HG03159 (cell line): ENCODE measurements at regions not wholly inside any gene's neighbourhood (a gene's known extent, or its start where the extent isn't known, plus 50 kb on each side); places are given as distances from the start of the nearest gene placed in this dataset.
"Not testable (repeated sequence)": the region's sequence is repeated elsewhere in the genome, so short reads cannot be mapped to it uniquely, and the experiment has no call there.

ENCODE experiments used
- ATAC-seq: cut with Tn5 transposase; IDR thresholded peaks from one replicate; pipeline ENCODE4 v1.9.1; 2021; ENCODE audit warnings: mild to moderate bottlenecking, moderate library complexity; ENCODE audit not compliant: unreplicated experiment

DNA sequence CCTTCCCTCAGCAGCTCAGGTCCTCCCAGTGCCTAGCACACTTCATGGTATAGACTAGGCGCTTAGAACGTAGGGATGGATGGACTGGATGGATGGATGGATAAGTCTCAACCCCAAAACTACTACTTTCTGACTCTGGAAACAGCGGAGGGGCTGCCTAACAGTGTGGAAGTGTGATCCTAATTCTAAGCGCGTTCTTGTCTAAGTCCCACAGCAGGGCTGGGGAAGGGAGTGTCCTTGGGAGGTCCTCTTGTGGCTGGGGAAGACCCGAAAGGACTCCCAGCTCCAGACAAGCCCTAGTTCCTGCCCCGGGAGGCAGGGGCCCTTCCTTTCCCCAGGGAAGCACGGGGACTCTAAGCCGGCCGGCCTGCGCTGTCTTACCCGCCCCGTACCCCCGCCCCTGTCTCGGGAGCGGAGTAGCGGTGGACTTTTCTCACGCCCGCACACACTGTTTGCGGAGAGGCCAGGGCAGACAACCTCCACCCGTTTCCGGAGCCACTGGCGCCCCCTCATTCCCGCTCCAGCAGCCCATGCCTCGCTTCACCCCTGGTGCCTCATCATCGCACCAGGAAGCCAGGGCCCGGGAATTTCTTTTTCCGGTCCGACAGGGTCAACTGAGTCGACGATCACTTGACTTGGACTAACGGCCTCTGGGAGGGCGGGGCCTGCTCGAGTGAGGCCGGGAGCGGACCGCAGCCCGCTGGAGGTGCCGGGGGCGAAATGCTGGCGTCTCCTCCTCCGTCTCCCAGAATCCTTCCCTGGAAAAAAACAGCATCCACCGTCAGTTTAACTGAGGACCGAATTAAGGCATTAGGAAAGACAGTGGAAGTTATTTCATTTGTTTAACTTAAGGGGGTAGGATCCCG, 133.3 kb downstream of the TBC1D2B start:
- ATAC-seq = no peak

DNA sequence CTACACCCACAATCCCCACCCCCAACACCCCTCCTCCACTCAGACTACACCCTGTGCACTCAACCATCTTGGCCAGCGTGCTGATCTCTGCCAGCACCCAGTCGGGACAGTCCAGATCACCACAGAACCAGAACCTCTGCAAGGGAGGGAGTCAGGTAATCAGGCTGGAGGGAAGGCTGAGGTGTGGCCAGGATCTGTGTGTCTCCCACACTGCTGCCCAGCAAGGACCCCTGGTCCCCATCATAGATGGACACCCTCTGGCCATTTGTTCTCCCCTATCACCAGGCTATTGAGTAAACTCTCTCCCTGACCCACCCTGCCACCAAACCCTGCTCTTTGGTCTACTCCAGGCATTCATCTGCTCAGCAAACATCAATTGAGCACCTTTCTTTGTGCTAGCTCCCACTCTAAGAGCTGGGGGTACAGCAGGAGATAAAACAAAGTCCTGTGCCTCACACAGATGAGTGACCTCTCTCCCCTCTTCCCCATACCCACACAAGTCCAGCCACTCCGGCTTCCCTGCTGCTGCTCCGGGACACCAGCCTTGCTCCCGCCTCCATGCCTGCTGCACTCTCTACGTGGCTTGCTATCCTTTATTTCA, 134.8 kb downstream of the TBC1D2B start:
- ATAC-seq = no peak

DNA sequence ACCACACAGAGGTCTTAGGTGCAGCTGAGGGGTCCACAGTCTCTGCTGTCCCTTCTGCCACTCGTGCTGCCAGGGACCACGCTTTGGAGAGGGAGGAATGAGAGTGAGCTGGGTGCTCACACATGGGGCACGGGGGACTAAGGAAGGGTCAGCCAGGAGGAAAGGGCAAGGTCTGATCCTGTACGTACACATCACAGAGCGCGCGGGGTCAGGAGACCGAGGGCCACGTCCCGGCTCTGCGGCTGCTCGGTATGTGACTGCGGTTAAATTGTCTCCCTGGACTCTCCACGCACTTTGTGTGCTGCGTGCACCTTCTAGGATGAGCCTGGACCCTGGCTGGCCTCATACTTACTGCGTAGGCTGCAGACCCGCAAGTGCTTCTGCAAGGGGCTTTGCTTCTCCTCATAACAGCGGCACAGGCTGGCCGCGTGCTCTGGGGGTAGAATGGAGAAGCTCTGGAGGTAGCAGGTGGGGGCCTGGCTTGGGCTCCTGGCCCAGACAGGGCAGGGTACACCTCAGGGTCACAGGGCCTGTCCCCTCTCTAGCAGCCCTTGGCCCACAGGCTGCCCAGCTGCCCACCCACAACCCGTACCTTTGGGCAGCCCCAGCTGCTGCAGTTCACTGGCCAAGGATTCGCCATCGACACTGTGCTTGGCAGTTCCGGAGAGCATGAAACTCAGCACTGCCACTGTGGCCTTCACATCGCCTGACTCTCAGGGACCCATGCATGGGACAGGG, 136.3 kb downstream of the TBC1D2B start:
- ATAC-seq = not testable (repeated sequence)

DNA sequence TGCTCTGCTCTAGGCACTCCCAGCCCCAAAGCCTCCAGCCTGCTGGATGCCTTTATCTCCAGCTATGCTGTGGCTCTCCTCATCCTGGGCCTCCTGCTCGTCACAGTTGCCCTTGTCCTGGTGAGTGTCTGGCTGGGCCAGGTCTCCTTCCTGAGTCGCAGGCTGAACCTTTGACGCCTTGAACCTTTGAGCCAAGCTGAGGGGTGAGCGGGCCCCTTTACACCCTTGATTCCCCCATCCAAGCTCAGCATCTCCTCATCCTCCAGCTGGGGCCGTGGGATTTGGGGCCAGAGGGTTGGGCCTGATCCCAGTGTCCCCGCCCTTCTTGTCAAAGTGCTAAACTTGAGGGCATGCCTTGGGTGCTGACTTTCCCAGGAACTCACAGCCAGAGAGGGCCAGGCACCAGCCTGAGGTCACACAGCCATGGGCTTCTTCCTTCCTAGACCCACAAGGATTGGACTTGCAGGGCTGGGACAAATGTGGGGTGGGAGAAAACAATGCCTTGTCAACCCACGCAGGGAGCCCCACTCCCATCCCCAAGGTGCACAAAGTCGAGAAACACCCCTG, 137.0 kb downstream of the TBC1D2B start:
- ATAC-seq = no peak

DNA sequence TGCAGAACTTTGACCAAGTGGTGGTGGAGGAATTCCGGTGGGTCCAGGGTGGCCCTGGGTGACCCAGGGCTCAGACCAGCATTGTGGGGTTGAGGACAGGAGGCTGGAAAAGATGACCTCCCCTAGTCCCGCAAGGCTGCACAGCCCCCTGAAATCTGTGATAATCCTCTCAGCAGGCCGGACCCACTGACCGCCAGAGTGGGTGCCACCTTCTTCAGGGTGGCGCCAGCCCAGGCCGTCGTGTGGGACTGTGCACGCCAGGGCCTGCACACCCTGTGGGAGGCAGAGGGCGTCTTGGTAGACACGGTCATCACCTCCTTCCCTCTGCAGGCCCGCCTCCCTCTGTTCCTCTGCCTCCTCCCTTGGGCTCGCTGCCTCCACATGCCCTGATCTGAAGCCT, 137.7 kb downstream of the TBC1D2B start:
- no peak for ATAC-seq

DNA sequence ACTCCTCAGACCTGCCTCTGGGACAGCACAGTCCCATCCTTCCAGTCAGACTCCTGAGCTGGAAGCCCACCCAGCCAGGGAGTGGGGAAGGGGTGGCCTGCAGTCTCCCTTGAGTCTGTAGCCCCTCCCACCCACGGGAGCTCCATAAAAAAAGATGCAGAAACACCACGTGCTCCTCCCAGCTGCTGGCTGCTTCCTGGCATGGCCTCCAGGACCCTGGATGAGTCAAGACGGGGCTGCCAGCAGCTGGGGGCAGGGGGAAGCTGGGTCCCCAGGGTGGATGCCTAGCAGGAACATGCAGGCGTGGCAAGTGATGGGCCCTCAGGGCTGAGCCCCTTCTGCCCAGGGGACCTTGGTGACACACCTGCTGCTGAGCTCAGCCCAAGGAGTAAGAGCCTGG, 138.5 kb downstream of the TBC1D2B start:
- not testable (repeated sequence) for ATAC-seq

DNA sequence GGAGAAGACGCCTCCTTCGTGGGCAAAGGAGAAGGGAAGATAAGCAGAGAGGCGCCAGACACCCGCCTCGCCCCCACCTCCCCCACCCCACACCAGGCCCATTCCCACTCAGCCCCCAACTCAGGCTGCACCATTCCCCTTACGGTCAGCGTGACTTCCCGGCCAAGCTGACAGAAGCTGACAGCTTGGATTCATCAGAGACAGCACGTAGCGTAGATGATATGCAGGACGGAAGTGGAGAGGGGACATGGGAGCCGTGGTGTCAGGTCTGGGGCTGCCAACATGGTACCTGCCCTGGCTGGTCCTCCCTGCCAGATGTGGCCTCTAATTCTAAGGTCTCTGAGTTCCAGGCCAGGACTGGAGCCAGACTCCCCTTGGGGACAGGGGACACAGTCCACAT, 139.0 kb downstream of the TBC1D2B start:
- not testable (repeated sequence) for ATAC-seq

DNA sequence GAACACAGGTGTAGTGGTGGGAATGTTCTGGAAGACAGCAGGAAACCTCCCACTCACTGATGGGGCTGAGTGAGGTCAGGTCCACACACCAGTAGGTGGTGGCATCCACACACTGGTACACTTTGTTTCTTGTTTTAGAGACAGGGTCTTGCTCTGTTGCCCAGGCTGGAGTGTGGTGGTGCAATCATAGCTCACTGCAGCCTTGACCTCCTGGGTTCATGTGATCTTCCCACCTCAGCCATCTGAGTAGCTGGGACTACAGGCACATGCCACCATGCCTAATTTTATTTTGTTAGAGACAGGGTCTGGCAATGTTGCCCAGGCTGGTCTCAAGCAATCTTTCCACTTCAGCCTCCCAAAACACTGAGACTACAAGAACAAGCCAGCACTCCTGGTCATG, 140.9 kb downstream of the TBC1D2B start:
- not testable (repeated sequence) for ATAC-seq

DNA sequence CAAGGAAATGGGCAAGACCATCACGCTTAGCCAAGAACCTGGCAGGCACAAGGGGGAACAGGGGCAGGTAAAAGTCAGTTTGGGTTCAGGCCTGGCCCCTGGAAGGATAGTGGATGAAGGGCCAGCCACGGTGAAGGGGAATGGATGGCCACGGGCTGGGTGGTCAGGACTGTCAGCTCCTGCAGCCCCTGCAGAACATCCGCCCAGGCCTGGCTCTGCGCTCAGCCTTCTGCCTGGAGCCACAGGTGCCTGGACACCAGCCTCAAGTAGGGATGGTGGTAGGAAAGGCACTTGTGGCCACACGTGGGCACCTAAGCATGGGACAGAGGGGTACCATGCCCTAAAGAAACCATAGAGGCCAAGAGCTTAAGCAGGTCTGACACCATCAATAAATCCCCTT, 143.0 kb downstream of the TBC1D2B start:
- ATAC-seq = not testable (repeated sequence)

DNA sequence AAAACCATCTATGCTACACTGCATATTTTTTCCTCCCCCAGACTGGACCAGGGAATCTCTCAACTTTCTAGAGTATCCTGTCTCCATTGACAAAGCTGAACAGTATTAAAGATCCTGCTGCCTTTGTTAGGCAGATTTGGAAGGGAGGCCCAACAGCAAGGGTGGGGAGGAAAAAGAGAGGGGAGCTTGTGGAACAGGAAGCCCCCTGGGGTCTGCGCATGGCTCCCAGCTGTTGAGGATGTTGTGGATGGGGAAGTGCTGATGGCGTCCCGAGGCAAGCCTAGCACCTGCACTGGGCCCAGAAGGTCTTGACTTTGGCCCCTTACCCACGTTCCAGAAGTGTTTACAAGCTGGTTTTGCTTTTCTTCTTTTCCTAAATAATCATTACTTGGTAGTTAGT, 146.6 kb downstream of the TBC1D2B start:
- ATAC-seq = not testable (repeated sequence)

DNA sequence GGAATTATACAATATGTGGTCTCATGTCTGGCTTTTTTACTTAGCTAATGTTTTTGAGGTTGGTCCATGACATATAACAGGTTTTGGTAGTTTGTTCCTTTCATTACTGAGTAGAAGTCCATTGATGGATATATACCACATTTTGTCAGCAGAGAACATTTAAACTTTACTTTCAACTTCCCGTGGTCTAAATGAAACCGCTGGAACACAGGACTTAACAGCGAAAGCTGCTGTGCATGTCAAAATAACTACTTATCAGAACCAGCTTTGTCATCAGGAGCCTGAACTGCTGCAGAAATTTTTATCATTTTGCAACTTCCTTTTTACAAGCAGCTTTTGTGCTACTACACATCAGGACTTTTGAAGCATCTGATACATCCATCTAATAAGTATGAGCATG, 147.0 kb downstream of the TBC1D2B start:
- not testable (repeated sequence) for ATAC-seq

DNA sequence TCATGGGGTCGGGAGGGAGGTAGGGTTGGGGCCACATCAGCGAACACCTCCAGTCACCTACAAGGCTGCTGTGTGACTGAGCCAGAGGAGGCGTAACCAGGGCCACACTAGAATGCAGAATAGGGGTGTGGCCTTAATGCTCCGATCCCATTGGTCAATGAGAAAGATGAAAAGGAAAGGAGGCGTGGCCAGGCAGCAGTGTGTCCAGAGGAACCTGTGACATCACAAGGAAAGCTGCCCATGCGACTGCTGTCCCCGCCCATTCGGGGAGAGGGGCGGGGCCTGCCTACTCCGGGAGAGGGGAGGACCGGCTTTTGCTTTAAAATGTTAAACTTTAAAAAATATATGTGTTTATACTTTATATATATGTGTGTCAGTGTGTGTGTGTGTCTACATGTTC, 150.7 kb downstream of the TBC1D2B start:
- not testable (repeated sequence) for ATAC-seq

DNA sequence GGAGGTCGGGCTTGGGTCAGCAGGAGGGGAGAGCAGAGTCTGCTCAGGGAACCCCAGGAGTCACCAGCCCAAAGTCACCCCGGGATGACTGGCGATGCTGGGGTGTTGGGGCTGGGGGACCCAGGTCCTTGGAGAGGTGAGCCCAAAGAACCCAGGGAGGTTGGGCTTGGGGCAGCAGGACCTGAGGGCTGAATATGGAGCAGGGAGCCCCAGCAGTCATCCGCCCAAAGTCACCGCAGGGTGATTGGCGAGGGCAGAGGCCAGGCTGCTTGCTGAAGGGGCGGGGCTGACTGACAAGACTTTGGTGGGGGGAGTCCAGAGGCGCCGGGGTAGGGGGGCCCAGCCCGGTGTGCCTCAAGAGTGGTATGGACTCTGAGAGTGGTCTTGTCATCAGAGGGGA, 151.2 kb downstream of the TBC1D2B start:
- not testable (repeated sequence) for ATAC-seq

DNA sequence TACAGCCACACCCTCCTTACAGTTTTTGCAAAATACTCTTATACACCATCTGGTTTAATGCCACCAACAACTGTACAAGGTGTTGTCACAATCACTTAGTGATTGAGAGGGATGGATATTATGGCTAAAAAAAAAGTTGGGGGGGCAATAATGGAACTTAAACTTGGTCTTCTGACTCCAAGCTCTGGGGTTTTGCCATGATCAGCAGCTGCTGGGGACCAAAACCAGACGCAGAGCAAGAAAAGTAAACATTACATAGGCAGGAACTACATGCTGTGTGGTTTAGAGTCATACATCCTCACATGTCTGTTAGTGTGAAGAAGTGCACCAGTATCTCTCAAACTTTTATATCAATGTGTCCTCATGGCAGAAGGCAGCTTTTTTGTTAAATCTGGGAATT, 152.4 kb downstream of the TBC1D2B start:
- ATAC-seq = not testable (repeated sequence)

DNA sequence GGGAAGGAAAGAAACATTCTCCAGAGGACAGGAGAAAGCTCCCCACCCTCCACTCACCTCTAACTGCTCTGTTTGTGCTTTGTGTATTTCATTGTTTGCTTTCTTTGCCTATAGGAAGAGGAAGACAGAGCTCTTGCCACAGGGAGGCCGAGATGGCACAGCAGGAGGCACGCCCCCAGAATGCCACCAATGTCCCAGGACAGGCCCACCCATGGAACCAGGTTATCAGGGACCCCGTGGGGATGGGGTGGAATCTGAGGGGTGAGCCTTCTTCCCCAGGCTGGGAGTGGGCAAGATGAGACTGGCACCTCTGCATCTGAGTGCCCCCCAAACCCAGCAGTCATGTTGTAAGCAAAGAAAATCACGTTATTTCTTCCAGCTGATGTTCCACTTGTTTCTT, 155.8 kb downstream of the TBC1D2B start:
- no peak for ATAC-seq

DNA sequence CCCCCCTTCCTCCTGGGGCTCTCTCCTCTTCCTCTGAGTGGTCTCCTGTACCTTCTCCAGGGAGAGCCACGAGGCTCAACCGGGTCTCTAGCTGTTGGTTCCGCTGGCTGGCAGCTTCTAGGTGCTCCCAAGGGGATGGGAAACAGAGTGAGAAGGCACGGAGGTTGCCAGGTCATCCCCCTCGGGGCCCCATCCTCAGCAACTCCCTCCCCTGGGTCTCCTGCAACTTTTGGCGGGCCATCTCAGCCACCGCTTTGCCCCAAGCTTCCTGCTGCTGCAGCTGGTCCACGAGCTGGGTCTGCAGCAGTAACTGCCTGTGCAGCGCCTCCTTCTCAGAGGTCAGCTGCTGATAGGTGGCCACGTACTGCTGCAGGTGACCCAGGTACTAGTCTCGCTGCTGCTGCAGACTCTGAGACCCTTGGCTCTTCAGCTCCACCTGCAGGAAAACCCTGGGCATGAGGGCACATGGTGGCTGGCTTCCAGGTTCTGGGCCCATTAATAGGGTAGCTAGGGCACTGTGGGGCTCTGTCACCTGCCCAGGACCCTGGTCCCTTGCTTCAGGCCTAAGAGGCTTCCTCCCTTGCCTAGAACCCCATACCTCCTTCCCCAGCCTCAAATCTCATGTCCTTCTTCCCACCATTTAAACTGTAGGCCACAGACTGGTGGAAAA, 160.4 kb downstream of the TBC1D2B start:
- ATAC-seq = not testable (repeated sequence)

DNA sequence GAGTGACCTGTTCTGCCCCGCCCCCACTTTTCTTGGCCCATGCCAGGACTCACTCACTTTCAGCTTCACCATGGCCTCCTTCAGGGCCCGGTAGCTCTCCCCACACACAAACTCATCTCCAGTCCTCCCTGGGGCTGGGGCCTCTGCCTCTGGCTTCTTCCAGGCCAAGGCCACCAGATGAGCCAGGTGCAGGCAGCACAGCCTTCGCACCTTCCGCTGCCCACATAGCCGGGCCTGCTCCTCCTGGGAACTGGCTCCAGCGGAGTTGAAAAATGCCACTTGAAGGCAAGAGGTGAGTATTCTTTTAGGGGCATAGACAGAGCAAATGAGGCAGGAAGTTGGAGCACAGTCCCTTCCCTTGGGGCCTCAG, 161.6 kb downstream of the TBC1D2B start:
- not testable (repeated sequence) for ATAC-seq

DNA sequence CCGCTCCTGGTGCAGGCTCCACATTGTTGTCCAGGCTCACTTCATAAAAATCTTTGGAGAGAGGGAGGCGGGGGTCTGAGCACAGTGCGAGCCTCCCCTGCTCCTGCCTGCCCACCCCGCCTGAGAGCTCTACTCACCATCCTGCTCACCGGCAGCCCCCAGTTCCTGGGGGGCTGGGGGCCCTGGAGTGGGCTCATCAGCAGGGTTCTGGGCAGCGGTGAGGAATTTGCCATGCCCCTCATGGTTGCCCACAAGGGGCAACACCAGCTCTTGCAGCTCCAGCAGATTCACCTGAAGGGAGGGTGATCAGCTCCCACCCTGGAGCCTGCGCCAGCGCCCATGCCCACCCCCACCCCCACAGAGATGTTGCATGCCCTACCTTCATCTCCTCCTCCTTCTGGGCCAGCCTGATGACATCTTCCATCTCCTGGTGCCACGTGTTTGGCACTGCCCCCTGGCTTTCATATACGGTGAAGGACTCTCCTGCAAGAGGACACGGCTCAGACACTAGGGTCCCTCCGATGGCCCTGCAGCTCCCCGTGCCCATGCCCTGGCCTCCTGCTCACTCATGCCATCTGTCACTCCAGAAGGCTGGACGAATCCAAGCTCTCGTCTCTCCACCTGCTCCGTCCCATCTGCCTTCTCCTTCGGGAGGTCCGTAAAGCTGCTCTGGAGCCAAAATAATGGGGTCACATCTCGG, 162.1 kb downstream of the TBC1D2B start:
- no peak for ATAC-seq

DNA sequence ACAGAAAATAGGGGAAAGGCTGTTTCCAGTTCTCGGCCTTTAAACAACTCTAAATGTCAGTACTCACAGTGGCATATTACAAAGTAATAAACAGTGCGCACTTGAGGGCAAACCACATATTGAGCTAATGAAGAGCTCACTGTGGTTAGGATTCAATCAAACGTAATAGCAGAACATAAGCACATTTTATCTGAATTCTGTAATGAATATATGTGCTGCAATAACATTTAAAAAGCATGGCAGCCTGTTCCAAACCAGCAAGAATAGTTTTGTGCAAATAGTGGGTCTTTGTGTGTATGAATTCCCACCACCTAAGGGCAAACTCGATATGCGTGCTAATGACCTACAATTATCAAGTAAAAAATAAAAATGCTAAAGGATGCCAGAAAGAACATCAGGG, 163.0 kb downstream of the TBC1D2B start:
- ATAC-seq = not testable (repeated sequence)
